ENCODE measurements at regions not wholly inside any gene's neighbourhood (a gene's known extent, or its start where the extent isn't known, plus 50 kb on each side); places are given as distances from the start of the nearest gene placed in this dataset.
A peak's percentile ranks its signal among the peaks of the same experiment; 100 is the strongest.
"Not testable (repeated sequence)": the region's sequence is repeated elsewhere in the genome, so short reads cannot be mapped to it uniquely, and the experiment has no call there.

DNA sequence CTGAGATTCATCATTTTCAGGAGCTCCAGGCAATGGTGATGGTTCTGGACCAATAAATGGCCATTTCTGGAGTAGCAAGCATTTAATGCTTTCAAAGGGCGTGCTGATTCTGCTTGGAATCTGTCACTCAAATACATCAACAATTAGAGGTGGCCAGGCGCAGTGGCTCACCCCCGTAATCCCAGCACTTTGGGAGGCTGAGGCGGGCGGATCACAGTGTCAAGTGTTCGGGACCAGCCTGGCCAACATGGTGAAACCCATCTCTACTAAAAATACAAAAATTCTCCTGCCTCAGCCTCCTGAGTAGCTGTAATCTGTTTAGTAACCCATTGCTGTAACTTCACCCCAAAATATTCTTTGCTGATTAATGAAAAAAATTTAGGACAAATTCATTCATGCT is 1574.2 kb downstream of the EFNB2 start:
- no peak for DNase-seq (ENCODE audit: low spot score)

DNA sequence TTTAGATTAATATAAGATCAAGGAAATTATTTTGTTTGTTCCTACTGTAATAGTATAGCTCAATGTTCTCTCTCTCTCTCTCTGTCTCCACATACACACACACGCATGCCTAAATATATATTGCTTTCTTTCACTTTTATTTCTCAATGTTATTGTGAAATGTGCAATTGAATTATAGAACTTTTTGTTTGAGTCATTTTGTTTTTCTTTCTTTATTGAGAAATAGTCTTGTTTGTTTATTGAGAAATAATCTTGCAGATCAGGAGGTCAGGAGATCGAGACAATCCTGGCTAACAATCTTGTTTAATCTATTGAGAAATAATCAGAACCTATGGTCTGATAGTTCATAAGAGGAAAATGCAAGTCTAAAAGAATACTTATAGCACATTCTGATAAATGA is 1581.3 kb downstream of the EFNB2 start:
- DNase-seq (ENCODE audit: low spot score) = no peak

DNA sequence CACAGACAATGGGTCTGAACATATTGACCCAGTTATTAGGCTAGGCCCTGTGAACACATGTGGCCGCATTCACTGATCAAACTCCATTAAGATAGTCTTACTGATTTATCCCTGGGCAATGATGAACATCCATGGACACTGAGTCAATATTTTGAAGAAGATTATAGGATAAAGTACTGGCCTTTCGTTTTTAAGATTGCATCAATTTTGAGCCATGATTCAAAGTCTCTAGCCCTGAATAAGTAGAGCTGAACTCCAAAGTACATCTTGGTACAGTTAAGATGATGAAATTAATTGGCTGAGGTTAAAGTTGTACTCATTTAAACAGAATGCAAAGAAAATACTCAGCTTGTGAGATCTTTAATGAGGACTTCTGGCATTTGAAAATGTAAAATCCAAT is 1581.9 kb downstream of the EFNB2 start:
- DNase-seq (ENCODE audit: low spot score) = no peak

DNA sequence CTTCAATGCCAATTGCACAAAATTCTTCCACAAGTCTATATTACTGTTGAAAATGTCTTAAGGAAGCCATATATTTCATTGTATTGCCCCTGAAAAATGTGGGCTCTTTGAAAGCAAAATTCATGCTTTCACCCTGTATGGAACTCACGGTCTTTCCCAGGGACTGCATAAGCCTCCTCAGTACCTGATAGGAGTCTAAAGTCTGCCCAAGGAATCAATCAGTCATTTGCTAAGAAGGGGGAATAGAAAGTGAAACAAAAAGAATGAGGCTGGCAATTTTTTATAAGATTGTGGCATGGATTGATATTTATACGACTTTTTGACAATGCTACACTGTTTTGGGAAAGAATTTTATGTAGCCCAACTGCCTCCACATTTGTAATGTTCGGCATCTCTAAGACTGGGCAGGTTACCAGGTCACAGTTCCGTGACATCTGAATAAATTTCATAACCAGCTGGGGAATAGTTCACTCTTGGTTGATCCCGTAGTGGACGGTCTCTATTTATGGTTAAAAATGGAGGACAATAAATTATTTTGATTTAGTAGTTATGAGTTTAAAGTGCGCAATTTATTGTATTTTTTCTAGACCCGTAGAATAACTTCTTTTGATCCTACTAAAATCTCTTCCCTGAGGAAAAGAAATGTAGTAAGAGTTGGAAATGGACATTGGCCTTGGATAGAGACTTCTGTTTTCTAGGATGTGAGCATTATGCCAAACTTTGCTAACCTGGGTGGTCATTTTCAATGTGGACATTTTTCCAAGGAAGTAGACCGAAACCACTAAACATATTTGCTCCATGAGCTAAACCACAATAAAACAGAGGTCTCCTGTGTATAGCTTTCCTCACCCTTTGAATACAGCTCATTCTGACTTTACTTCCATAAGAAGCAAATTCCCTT is 1585.4 kb downstream of the EFNB2 start:
- DNase-seq (ENCODE audit: low spot score) = no peak

DNA sequence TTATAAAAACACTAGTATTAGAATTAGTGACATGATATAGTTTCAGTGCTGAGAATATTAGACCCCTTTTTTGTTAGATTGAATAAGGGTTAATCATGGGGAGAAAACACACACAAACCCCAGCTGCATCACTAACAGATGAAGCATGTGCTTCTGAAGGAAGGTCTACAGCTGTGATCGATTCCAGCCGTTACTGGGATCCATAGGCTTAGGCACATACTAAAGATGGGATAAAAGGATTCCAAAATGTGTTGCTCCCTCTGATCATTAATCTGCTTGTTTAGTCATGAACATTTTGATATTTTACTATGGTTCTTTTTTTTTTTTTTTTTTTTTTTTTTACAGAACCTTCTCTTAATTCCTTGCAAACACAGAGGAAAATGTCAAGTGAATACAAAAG is 1591.3 kb downstream of the EFNB2 start:
- DNase-seq (ENCODE audit: low spot score) = no peak

DNA sequence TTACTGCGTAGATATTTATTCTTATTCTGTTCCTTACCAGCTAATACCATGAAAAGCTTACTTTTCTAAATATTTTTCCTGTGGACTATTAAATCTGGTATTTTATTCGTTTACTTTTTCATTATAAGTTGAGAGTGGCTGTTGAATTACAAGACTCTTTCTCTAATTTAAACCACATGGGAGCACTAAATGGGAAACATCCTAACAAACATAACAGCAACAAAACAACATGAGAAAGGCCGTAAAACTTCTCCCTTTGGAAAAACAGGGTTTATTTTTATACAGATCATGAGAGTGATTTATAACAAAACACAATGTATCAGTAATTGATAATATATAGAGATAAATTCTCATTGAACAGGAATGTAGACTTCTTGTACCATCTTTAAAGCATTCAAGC is 1592.1 kb downstream of the EFNB2 start:
- no peak for DNase-seq (ENCODE audit: low spot score)

DNA sequence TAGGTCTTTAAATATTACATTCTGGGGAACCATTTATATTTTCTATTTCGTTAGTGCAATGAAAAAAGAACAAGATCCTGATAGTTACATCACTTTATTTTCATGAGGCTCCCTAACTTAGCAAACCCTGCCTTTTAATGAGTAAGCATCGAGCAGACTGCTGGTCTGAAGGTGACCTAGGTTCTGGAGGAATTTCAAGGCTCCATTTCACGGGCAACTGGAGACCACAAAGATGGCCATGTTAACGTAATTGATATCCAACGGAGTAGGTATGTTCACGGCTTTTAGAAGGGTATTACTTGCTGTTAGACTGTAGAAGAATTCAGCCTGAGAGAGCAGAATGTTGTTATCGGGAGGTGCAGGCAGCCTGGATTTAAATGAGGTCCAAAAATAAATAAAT is 1597.6 kb downstream of the EFNB2 start:
- DNase-seq (ENCODE audit: low spot score) = no peak

DNA sequence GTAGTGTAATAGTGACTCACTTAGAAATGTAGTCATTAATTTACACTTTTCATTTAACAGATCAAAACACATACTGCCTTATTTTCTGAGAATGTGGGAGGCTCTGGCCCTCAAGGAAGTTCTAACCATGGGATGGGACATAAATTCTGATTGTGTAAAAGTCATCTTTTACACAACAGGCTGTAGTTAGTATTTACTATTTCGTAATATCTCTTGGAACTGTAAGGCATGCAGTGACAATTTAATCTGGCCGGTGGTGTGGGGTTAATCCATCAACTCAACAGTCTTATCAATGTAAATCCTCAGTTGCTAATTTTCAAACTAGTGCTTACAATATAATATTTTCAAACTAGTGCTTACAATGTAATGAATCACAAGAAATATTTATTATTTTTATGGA is 1599.2 kb downstream of the EFNB2 start:
- no peak for DNase-seq (ENCODE audit: low spot score)

DNA sequence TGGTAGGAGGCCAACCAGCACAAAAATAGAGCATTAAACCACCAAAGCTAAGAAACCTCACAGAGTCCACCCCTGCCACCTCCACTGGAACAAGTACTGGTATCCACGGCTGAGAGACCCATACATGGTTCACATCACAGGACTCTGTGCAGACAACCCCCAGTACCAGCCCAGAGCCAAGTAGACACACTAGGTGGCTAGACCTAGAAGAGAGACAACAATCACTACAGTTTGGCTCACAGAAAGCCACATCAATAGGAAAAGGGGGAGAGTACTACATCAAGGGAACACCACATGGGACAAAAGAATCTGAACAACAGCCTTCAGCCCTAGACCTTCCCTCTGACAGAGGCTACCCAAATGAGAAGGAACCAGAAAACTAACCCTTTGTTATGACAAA is 1614.9 kb downstream of the EFNB2 start:
- not testable (repeated sequence) for DNase-seq (ENCODE audit: low spot score)

DNA sequence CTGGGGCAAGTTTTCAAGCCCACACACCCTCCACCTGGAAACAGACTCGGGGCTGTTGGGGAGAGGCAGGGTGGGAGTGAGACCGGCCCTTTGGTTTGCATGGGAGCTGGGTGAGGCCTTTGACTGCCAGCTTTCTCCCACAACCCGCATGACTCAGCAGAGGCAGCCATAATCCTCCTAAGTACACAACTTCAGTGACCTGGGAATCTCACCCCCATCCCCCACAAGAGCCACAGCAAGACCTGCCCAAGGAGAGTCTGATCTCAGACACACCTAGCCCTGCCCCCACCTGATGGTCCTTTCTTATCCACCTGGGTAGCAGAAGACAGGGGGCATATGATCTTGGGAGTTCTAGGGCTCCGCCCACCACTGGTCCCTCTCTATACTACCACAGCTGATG is 1615.4 kb downstream of the EFNB2 start:
- no peak for DNase-seq (ENCODE audit: low spot score)

DNA sequence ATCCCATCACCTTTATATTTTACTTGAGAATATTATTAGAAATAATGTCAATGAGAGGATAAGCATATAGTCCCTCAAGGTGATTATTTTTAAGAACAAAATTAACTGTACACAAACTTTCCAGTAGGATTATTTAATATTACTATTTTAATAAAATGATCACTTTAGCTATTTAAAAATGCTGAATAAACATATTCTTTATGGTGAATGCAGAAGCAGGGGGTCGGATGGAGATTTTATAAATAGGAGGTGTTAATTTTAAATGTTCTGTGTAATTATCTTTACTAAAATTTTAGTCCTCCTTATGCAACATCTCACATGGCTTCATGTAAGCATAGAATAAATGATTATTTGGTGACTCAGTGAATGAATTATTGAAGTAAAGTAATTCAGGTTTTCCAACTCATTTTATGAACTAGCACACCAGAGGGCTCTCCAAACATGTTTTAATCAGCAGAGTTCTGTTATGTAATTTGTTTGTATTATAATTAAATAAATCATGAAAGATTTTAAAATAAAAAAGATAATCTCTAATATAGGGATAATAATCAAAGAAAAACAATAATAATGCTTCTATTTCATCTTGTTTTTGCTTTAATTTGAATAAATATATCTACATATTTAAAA is 1635.2 kb downstream of the EFNB2 start:
- no peak for DNase-seq (ENCODE audit: low spot score)

DNA sequence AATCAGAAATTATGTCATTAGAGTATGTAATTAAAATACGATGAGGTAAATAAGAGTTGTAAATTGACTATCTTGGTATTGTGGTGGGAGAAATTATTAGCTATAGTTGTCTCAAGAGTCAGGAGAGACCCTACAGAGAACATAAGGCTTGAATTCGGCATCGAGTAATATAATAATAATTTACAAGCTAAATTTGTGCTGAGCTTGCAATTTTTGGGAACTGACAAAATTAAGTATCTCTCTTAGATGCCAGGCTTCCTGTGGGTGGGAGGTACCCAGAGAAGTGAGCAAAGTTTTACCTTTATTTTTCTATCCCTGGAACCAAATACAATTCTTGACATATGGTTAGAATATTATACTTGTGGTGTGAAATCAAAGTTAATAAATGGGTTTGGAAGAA is 1637.0 kb downstream of the EFNB2 start:
- no peak for DNase-seq (ENCODE audit: low spot score)

DNA sequence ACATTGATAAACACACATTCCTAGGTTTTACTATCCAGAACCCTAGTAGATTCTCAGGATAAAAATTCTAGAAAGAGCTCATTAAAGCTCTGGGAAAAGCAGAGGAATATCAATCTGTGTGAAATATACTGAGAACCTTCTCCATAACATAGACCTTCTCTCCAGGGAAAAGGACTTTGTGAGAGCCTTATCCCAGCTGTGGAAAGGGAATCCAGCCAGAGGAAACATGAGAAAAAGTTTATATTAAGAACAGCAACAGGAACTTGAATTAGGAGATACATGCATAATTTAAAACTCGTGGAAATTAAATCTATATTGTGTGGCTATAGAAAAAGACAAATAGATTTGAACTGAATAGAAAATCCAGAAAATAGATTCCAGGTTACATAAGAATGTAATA is 1639.9 kb downstream of the EFNB2 start:
- DNase-seq (ENCODE audit: low spot score) = no peak

DNA sequence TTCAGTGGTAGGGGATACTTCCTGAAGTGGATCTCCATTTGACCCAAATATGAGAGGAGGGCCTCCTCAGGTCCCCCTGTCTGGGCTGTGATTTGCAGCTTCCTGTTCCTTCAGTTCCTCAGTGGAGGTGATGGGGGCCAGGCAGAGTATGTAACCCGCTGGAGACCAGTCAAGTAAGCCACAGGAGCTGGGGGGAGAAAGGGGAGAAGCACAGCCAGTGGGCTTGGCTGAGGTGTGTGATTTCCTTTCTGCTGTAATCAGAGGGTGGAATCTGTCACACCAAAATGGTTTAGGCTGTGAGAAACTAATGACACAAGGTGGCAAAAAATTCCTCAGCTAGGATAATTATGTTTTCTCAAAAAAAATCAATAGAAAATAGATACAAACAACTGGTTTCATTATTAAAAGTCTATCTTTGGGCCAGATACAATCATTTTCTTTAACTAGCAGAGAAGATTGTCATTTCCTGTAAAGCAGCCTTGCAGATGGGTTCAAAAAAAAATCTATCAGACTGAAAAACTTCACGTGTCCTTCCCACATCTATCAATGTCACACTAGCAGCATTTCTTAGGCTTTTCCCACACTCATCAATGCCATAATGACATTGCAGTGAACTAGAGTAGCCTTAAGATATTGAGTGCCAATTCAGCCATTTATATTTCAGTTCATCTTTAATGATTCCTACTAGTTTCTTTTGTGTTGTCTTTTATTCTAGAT is 1660.3 kb downstream of the EFNB2 start:
- DNase-seq (ENCODE audit: low spot score) = no peak

DNA sequence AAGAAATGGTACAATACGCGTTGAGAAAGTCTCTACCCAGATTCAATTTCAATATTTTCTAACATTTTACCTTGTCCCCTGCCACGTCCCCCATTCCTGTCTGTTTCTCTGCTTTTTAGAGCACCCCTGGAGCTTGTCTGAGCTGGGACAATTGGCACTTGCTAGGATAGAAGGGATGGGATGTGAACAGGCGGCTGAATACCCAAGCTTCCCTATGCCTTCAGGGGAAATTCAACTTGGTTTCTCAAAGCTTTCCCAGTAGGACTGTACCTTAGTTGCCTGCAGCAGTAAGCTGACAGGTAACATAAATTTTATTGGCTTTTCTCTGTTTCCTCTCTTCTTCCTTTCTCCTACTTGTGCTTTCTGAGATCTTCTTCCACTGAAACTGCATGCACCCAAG is 1663.3 kb downstream of the EFNB2 start:
- no peak for DNase-seq (ENCODE audit: low spot score)

DNA sequence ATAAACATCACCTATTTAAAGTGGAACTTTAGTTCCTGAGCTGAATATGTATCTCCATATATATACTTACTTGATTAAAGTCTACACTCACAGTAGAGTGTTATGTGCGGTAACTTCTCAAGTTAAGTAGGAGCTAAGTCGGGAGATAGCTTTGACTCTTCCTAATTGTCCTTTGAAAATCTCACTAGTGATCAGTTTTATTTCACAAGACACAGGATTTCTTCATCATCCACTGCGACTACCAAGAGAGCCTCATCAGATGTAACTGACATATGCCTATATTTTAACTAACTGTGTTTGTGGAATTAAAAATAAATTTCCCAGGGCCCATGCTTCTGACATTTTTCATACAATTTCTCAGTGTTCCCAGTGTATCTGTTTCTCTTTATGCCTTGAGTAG is 1664.0 kb downstream of the EFNB2 start:
- no peak for DNase-seq (ENCODE audit: low spot score)

DNA sequence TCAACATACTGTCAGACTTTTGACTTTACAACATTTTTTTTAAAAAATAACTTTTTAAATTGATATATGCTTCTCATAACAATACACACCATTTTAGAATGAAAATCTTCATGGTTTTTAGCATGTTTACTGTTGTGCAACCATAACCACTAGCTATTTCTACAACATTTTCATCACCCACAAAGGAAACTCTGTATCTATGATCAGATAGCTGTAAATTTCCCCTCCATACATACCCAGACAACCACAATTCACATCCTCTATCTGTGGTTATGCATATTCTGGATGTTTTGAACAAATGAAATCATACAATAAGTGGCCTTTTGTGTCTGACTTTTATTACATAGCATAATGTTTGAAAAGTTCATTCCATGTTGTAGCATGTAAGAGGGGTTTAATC is 1666.0 kb downstream of the EFNB2 start:
- DNase-seq (ENCODE audit: low spot score) = peak; percentile 12

DNA sequence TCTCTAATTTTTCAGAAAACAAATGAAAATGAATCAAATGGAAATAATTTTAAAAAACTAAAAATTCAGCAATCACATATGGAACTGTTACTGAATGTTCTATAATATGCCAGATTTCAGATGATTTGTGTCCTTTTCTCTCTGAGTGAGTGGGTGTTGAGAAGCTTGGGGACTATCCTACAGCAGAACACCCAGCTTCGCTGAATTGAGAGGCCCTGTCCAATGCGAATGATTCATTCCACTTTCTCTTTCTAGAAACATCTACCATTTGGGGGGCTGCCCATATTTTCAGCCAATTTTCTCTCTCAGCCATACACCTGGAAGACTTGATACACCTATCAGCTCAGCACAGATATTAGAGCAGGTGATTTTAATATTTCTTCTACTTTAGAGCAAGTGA is 1666.7 kb downstream of the EFNB2 start:
- no peak for DNase-seq (ENCODE audit: low spot score)

DNA sequence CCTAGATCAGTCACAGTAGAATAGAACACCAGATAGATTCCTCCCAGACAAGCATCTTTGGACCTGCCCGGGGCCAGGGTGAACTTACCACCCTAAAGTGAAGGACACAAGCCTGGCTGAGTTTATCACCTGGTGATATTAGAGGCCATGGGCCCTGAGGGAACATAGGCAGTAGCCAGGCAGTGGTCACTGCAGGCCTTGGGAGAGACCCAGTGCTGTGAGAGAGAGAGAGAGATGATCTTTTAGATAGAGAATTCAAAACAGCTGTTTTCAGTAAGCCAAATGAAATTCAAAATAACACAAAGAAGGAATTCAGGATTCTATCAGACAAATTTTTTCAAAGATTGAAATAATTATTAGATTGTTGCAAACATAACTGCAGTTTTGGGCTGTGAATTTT is 1679.9 kb downstream of the EFNB2 start:
- no peak for DNase-seq (ENCODE audit: low spot score)

DNA sequence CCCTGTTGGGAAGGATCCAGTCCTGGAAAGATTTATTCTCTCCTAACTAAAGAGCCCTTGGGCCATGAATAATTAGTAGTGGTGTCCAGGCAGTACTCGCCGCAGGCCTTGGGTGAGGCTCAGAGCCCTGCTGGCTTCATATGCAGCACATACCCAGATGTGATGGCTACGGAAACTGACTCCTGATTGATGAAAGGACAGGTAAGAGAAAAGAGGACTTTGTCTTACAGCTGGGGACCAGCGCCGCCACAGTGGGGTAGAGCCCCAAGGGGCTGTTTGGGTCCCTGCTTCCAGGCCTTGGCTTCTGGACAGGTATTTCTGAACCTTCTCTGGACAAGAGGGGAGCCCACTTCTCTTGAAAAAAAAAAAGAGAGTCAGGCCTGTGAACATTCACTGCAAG is 1680.8 kb downstream of the EFNB2 start:
- no peak for DNase-seq (ENCODE audit: low spot score)

DNA sequence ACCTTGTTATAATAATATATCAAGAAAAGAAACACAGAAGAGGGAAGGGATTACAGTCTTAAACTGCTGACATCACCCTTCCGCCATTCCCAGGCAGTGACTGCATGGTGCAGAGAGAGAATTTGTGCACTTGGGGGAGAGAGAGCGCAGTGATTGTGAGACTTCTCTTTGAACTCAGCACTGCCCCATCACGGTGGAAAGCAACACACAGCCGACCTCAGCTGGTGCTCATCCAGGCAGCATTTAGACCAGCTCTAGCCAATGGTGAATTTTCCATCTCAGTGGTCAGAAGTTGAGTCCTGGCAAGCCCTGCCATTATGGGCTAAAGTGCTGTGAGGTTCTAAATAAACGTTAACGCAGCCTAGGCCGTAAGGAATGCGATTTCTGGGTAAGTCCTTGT is 1681.5 kb downstream of the EFNB2 start:
- no peak for DNase-seq (ENCODE audit: low spot score)

DNA sequence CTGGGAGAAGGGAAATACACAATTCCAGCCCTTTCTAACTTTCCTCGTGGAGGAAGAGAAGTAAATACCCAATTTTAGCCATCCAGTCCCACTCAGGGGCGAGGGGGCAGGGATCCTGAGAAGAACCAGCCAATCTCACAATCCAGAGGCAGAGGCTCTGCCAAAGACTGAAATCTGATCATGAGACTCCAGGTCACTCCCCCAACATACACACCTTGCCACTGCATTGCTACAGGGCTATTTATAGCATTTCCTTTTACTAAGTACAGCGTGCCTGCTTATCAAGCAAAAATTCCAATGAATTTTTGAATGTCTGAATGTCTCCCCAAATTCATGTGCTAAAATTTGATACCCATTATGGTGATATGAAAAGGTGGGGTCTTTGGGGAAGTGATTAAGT is 1687.5 kb downstream of the EFNB2 start:
- DNase-seq (ENCODE audit: low spot score) = no peak

DNA sequence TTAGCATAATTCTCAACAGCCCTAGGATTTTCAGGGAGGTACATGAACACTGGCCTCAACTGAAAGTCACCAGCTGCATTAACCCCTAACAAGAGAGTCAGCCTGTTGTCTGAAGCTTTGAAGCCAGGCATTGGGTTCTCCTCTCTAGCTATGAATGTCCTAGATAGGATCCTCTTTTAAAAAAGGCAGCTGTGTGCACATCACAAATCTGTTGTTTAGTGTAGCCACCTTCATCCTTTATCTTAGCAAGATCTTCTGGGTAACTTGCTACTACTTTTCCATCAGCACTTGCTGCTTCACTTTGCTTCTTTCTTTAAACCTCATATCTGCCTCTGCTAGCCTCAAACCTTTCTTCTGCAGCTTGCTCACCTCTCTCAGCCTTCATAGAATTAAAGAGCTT is 1692.1 kb downstream of the EFNB2 start:
- DNase-seq (ENCODE audit: low spot score) = no peak
